Endodermal cell (in vitro differentiated cells): ENCODE measurements at regions not wholly inside any gene's neighbourhood (a gene's known extent, or its start where the extent isn't known, plus 50 kb on each side); places are given as distances from the start of the nearest gene placed in this dataset.
"Not testable (repeated sequence)": the region's sequence is repeated elsewhere in the genome, so short reads cannot be mapped to it uniquely, and the experiment has no call there.

Experiments
- DNase-seq: peaks from one replicate; pipeline ENCODE4 v3.0.0-alpha.2; 2017
- H3K27ac ChIP-seq: 2 replicates; pipeline ENCODE4 v1.5.1; 2013; ENCODE audit warnings: mild to moderate bottlenecking, low read depth, low read length, moderate library complexity
- H3K27me3 ChIP-seq: 2 replicates; pipeline ENCODE4 v1.6.1; 2013; ENCODE audit warnings: mild to moderate bottlenecking, low read length, moderate library complexity; ENCODE audit not compliant: insufficient read depth, control insufficient read depth, poor library complexity, severe bottlenecking
- H3K36me3 ChIP-seq: 2 replicates; pipeline ENCODE4 v1.7.0; 2013; ENCODE audit warnings: mild to moderate bottlenecking, low read length, moderate library complexity; ENCODE audit not compliant: control insufficient read depth, insufficient read depth
- H3K4me1 ChIP-seq: one replicate; pipeline ENCODE4 v1.7.0; 2013; ENCODE audit warnings: low read length; ENCODE audit not compliant: control insufficient read depth, insufficient read depth
- H3K4me3 ChIP-seq: 2 replicates; pipeline ENCODE4 v1.5.1; 2013; ENCODE audit warnings: mild to moderate bottlenecking, low read length, moderate library complexity
- H3K9ac ChIP-seq: 2 replicates; pipeline ENCODE4 v1.6.1; 2013; ENCODE audit warnings: mild to moderate bottlenecking, low read length, moderate library complexity; ENCODE audit not compliant: poor library complexity, severe bottlenecking; ENCODE audit errors: extremely low read depth
- H3K9me3 ChIP-seq: 2 replicates; pipeline ENCODE4 v1.6.1; 2013; ENCODE audit warnings: mild to moderate bottlenecking, low read length, moderate library complexity; ENCODE audit not compliant: control insufficient read depth
- H3K27ac Mint-ChIP-seq: 2 replicates; pipeline ENCODE4 v1.8.0; 2020; ENCODE audit warnings: mixed read lengths
- H3K27me3 Mint-ChIP-seq: 2 replicates; pipeline ENCODE4 v1.8.0; 2021; ENCODE audit warnings: mild to moderate bottlenecking, mixed read lengths; ENCODE audit not compliant: insufficient read depth
- H3K36me3 Mint-ChIP-seq: 2 replicates; pipeline ENCODE4 v1.8.0; 2020; ENCODE audit warnings: low read depth, mixed read lengths
- H3K4me1 Mint-ChIP-seq: 2 replicates; pipeline ENCODE4 v1.8.0; 2020; ENCODE audit warnings: mixed read lengths
- H3K4me3 Mint-ChIP-seq: 2 replicates; pipeline ENCODE4 v1.8.0; 2020; ENCODE audit warnings: mild to moderate bottlenecking, moderate library complexity, mixed read lengths
- H3K9me3 Mint-ChIP-seq: 2 replicates; pipeline ENCODE4 v1.8.0; 2020; ENCODE audit warnings: mild to moderate bottlenecking, mixed read lengths
- CTCF ChIP-seq: fragments of 200-600 bp; sonication (generic); conservative IDR thresholded peaks from 2 replicates; pipeline ENCODE4 v1.5.0; 2021; ENCODE audit warnings: antibody characterized with exemption, mild to moderate bottlenecking
- WGBS, 2 experiments: methylation state at CpG; one replicate each; pipeline versions ENCODE4 v1.1.5 to v1.1.7; 2013; ENCODE audit warnings: missing lambda C conversion rate in 2 of 2, mixed read lengths in 1 of 2; ENCODE audit not compliant: insufficient coverage in 1 of 2, insufficient read length in 1 of 2; 5-methylcytosine and 5-hydroxymethylcytosine counted together

- peaks cover 65% of the 10 kb centered on the region for H3K9me3 Mint-ChIP-seq
- not testable (repeated sequence) for H3K4me1 Mint-ChIP-seq, H3K9ac ChIP-seq, H3K27me3 Mint-ChIP-seq, H3K27me3 ChIP-seq, DNase-seq, H3K36me3 ChIP-seq, H3K4me1 ChIP-seq, H3K4me3 Mint-ChIP-seq, H3K27ac ChIP-seq, H3K27ac Mint-ChIP-seq
- peaks cover 53% of the 10 kb centered on the region for H3K36me3 Mint-ChIP-seq
- peak overlapping the region; percentile 45 for H3K4me3 ChIP-seq
- H3K9me3 ChIP-seq: peaks cover 50% of the 10 kb centered on the region
- 100% methylated on average over 1 of the region's 1 CpG; no CpG with 5 or more reads in 1 of the 2 experiments for WGBS, 2 experiments
These were observed 103.6 kb downstream of the ART5 start for GRCh38 chr11:3538220-3538619.

GRCh38 chr11:3537254-3537653, 104.5 kb downstream of the ART5 start:
- not testable (repeated sequence) for DNase-seq, H3K36me3 ChIP-seq, H3K27ac ChIP-seq, H3K4me1 Mint-ChIP-seq, H3K27me3 Mint-ChIP-seq, H3K4me3 Mint-ChIP-seq, H3K27ac Mint-ChIP-seq, H3K9ac ChIP-seq, H3K4me1 ChIP-seq, H3K27me3 ChIP-seq
- Mint-ChIP-seq H3K36me3 (peaks cover 52% of the 10 kb centered on the region), H3K9me3 (peaks cover 65% of the 10 kb centered on the region)
- Histone ChIP-seq H3K4me3 (peak overlapping the region; percentile 29), H3K9me3 (peaks cover 47% of the 10 kb centered on the region)
- TF ChIP-seq CTCF: peak; percentile 58
- WGBS, 2 experiments: 74 to 89% methylated on average over 3 to 4 of the region's 4 CpGs

GRCh38 chr11:3532958-3533357, 108.8 kb downstream of the ART5 start:
- H3K36me3 ChIP-seq, H3K4me1 ChIP-seq, H3K27ac Mint-ChIP-seq, H3K4me1 Mint-ChIP-seq, H3K9ac ChIP-seq, H3K27me3 Mint-ChIP-seq, H3K4me3 Mint-ChIP-seq, H3K4me3 ChIP-seq, H3K27ac ChIP-seq, H3K27me3 ChIP-seq, DNase-seq: not testable (repeated sequence)
- Mint-ChIP-seq H3K9me3 (peaks cover 34% of the 10 kb centered on the region), H3K36me3 (peaks cover 40% of the 10 kb centered on the region)
- peaks cover 22% of the 10 kb centered on the region for H3K9me3 ChIP-seq
- WGBS, 2 experiments: no CpG with 5 or more reads among the region's 1 CpG

- H3K27me3 Mint-ChIP-seq, H3K27ac ChIP-seq, H3K36me3 ChIP-seq, H3K4me3 ChIP-seq, H3K9ac ChIP-seq, H3K4me1 ChIP-seq, H3K27me3 ChIP-seq, H3K9me3 ChIP-seq, H3K4me3 Mint-ChIP-seq, H3K4me1 Mint-ChIP-seq, H3K27ac Mint-ChIP-seq, DNase-seq: not testable (repeated sequence)
- peaks cover 17% of the 10 kb centered on the region for H3K9me3 Mint-ChIP-seq
- WGBS, 2 experiments: 96% methylated on average over 5 of the region's 5 CpGs; no CpG with 5 or more reads in 1 of the 2 experiments
- peaks cover 23% of the 10 kb centered on the region for H3K36me3 Mint-ChIP-seq
These were observed 110.5 kb downstream of the ART5 start for GRCh38 chr11:3531280-3531679.

GRCh38 chr11:3523567-3523966, 118.2 kb downstream of the ART5 start:
- H3K27me3 Mint-ChIP-seq, H3K27me3 ChIP-seq, H3K27ac ChIP-seq, DNase-seq, H3K4me3 ChIP-seq, H3K4me3 Mint-ChIP-seq, H3K27ac Mint-ChIP-seq, H3K4me1 ChIP-seq, H3K4me1 Mint-ChIP-seq, H3K9ac ChIP-seq: not testable (repeated sequence)
- H3K36me3 Mint-ChIP-seq: peaks cover 54% of the 10 kb centered on the region
- peaks cover 55% of the 10 kb centered on the region for H3K9me3 Mint-ChIP-seq
- H3K36me3 ChIP-seq: peaks cover 25% of the 10 kb centered on the region
- peaks cover 51% of the 10 kb centered on the region for H3K9me3 ChIP-seq

GRCh38 chr11:3520905-3521304, 120.9 kb downstream of the ART5 start:
- H3K9me3 Mint-ChIP-seq: peaks cover 77% of the 10 kb centered on the region
- not testable (repeated sequence) for H3K27ac ChIP-seq, H3K4me1 Mint-ChIP-seq, H3K4me1 ChIP-seq, H3K9ac ChIP-seq, H3K27ac Mint-ChIP-seq, H3K4me3 Mint-ChIP-seq, DNase-seq, H3K27me3 Mint-ChIP-seq, H3K27me3 ChIP-seq
- Histone ChIP-seq H3K36me3 (peaks cover 25% of the 10 kb centered on the region), H3K4me3 (peak overlapping the region; percentile 58), H3K9me3 (peaks cover 59% of the 10 kb centered on the region)
- H3K36me3 Mint-ChIP-seq: peaks cover 57% of the 10 kb centered on the region

- H3K4me1 ChIP-seq, H3K9ac ChIP-seq, H3K27ac Mint-ChIP-seq, H3K27me3 Mint-ChIP-seq, H3K27me3 ChIP-seq, DNase-seq, H3K4me3 Mint-ChIP-seq, H3K4me3 ChIP-seq, H3K27ac ChIP-seq: not testable (repeated sequence)
- peaks cover 67% of the 10 kb centered on the region for H3K9me3 ChIP-seq
- 93 to 100% methylated on average over 2 to 4 of the region's 5 CpGs for WGBS, 2 experiments
- H3K36me3 ChIP-seq: peaks cover 25% of the 10 kb centered on the region
- peaks cover 17% of the 10 kb centered on the region for H3K4me1 Mint-ChIP-seq
- H3K36me3 Mint-ChIP-seq: peaks cover 64% of the 10 kb centered on the region
- H3K9me3 Mint-ChIP-seq: peaks cover 83% of the 10 kb centered on the region
These were observed 122.0 kb downstream of the ART5 start for GRCh38 chr11:3519841-3520240.
